SK-N-MC (cell line): ENCODE measurements at regions not wholly inside any gene's neighbourhood (a gene's known extent, or its start where the extent isn't known, plus 50 kb on each side); places are given as distances from the start of the nearest gene placed in this dataset.

Experiments used
- EZH2 ChIP-seq: fragments of 200-600 bp; sonication (generic); IDR thresholded peaks from one replicate; pipeline ENCODE4 v1.6.1; 2017; ENCODE audit warnings: antibody characterized with exemption
- POLR2AphosphoS5 ChIP-seq: IDR thresholded peaks from 2 replicates; pipeline ENCODE4 v1.6.1; 2012; ENCODE audit warnings: mild to moderate bottlenecking, low read depth, low read length, borderline replicate concordance

- TF ChIP-seq EZH2 (no peak), POLR2AphosphoS5 (no peak)
Observed at GRCh38 chr6:28657381-28657768, 131.7 kb downstream of the GPX5 start.
